Effector memory CD8-positive, alpha-beta T cell (primary cell): ENCODE measurements at regions not wholly inside any gene's neighbourhood (a gene's known extent, or its start where the extent isn't known, plus 50 kb on each side); places are given as distances from the start of the nearest gene placed in this dataset.

Experiments used
- ATAC-seq: fragments of 150-1000 bp; cut with Tn5 transposase; replicated peaks from 2 replicates; pipeline ENCODE4 v1.10.0; 2021; ENCODE audit warnings: mild to moderate bottlenecking, moderate library complexity
- DNase-seq, 3 experiments: peaks; one replicate each; pipeline ENCODE4 v3.0.0; 2021
- H3K27ac Mint-ChIP-seq, 2 donors: one replicate each; pipeline ENCODE4 v1.8.0; 2022; ENCODE audit warnings: mild to moderate bottlenecking in 2 of 2, mixed read lengths in 2 of 2, moderate library complexity in 2 of 2
- H3K27me3 Mint-ChIP-seq, 2 donors: one replicate each; pipeline ENCODE4 v1.8.0; 2022; ENCODE audit warnings: mixed read lengths in 2 of 2
- H3K36me3 Mint-ChIP-seq: one replicate; pipeline ENCODE4 v1.8.0; 2022; ENCODE audit warnings: mild to moderate bottlenecking, moderate library complexity, mixed read lengths; ENCODE audit not compliant: insufficient read depth
- H3K4me1 Mint-ChIP-seq, 2 donors: one replicate each; pipeline ENCODE4 v1.8.0; 2022; ENCODE audit warnings: low read depth in 2 of 2, mixed read lengths in 2 of 2
- H3K4me3 Mint-ChIP-seq, 2 donors: one replicate each; pipeline ENCODE4 v1.8.0; 2022; ENCODE audit warnings: mild to moderate bottlenecking in 2 of 2, mixed read lengths in 2 of 2, moderate library complexity in 2 of 2
- H3K9me3 Mint-ChIP-seq, 2 donors: one replicate each; pipeline ENCODE4 v1.8.0; 2022; ENCODE audit warnings: mixed read lengths in 2 of 2

GRCh38 chr2:157055660-157056199, 201.8 kb upstream of the GALNT5 start:
- H3K9me3 Mint-ChIP-seq, result no peaks in the 10 kb centered on the region
- no peak for DNase-seq
- no peaks in the 10 kb centered on the region for H3K4me1 Mint-ChIP-seq
- H3K27ac Mint-ChIP-seq, result no peak overlapping the region
- no peaks in the 10 kb centered on the region for H3K36me3 Mint-ChIP-seq
- ATAC-seq, result no peak
- no peak overlapping the region for H3K4me3 Mint-ChIP-seq
- no peaks in the 10 kb centered on the region for H3K27me3 Mint-ChIP-seq

GRCh38 chr2:157056200-157056676, 201.3 kb upstream of the GALNT5 start:
- no peak for ATAC-seq
- no peak overlapping the region for H3K27ac Mint-ChIP-seq
- no peak overlapping the region for H3K4me3 Mint-ChIP-seq
- DNase-seq, result no peak
- H3K9me3 Mint-ChIP-seq, result no peaks in the 10 kb centered on the region
- no peaks in the 10 kb centered on the region for H3K36me3 Mint-ChIP-seq
- H3K27me3 Mint-ChIP-seq, result no peaks in the 10 kb centered on the region
- H3K4me1 Mint-ChIP-seq, result no peaks in the 10 kb centered on the region

DNA sequence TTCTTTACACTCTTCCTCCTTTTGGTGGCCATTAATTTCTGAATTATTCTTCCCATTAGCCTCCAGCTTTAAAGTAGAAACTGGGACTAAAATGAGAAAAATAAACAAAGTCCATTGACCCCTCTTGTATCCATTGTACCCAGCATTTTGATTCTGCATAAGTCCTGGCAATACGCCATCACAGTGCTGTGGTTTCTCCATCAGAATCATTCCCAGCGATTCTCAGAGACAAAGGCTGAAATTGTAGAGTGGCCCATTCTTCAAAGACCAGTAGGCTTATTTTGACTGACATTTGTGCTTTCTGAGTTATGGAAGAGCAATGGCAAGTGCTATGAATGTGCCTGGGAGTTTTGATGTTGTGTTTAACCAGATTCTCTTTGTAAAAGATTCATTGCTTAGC, 199.3 kb upstream of the GALNT5 start:
- Mint-ChIP-seq H3K27me3 (no peaks in the 10 kb centered on the region), H3K27ac (no peak overlapping the region), H3K4me1 (no peaks in the 10 kb centered on the region), H3K4me3 (no peak overlapping the region), H3K36me3 (no peaks in the 10 kb centered on the region), H3K9me3 (no peaks in the 10 kb centered on the region)
- ATAC-seq (no peak), DNase-seq (no peak)

- no peak for DNase-seq
- no peak for ATAC-seq
- Mint-ChIP-seq H3K4me1 (no peaks in the 10 kb centered on the region), H3K36me3 (no peaks in the 10 kb centered on the region), H3K27ac (no peak overlapping the region), H3K9me3 (no peaks in the 10 kb centered on the region), H3K4me3 (no peak overlapping the region), H3K27me3 (no peaks in the 10 kb centered on the region)
Measured at GRCh38 chr2:157059036-157059435, 198.5 kb upstream of the GALNT5 start.

- no peaks in the 10 kb centered on the region for H3K4me1 Mint-ChIP-seq
- no peak overlapping the region for H3K4me3 Mint-ChIP-seq
- no peaks in the 10 kb centered on the region for H3K27me3 Mint-ChIP-seq
Measured at GRCh38 chr2:157061799-157062198, 195.7 kb upstream of the GALNT5 start.

GRCh38 chr2:157067562-157067961, 189.9 kb upstream of the GALNT5 start:
- ATAC-seq (no peak), DNase-seq (no peak)
- Mint-ChIP-seq H3K27me3 (no peaks in the 10 kb centered on the region), H3K4me1 (no peaks in the 10 kb centered on the region), H3K4me3 (no peak overlapping the region), H3K36me3 (no peaks in the 10 kb centered on the region), H3K27ac (no peak overlapping the region), H3K9me3 (peaks cover 4 to 6% of the 10 kb centered on the region in 2 donors)

More at GRCh38 chr2:157061799-157062198, 195.7 kb upstream of the GALNT5 start:
- Mint-ChIP-seq H3K9me3 (no peaks in the 10 kb centered on the region), H3K27ac (no peak overlapping the region), H3K36me3 (no peaks in the 10 kb centered on the region)
- ATAC-seq (no peak), DNase-seq (no peak)

- no peaks in the 10 kb centered on the region for H3K4me1 Mint-ChIP-seq
- DNase-seq, result no peak
- peaks cover 4 to 6% of the 10 kb centered on the region in 2 donors for H3K9me3 Mint-ChIP-seq
- no peaks in the 10 kb centered on the region for H3K36me3 Mint-ChIP-seq
- H3K4me3 Mint-ChIP-seq, result no peak overlapping the region
- no peaks in the 10 kb centered on the region for H3K27me3 Mint-ChIP-seq
- no peak for ATAC-seq
- H3K27ac Mint-ChIP-seq, result no peak overlapping the region
Measured at GRCh38 chr2:157068237-157068636, 189.3 kb upstream of the GALNT5 start.

DNA sequence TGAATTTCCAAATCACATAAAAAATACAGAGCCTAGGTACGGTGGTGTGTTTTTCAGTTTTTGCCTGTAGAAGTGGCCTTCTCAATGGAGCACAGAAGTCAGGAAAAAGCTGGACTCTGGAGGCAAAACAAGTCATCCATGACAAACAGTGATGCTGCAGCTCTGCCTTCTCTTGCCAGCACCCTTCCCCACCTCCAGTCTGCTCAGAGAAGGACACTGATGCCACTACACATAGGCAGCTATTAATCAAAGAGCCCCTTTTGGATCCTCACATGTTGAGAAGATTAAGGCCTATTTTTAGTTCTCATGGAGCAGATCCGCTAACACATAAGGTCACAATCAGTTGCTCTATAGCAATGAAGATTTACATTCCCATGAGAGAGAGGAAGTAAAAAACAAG, 181.6 kb upstream of the GALNT5 start:
- ATAC-seq (no peak), DNase-seq (no peak)
- H3K27ac Mint-ChIP-seq, result no peak overlapping the region
- H3K27me3 Mint-ChIP-seq, result no peaks in the 10 kb centered on the region
- H3K4me1 Mint-ChIP-seq, result no peaks in the 10 kb centered on the region
- H3K4me3 Mint-ChIP-seq, result no peak overlapping the region
- H3K9me3 Mint-ChIP-seq, result peaks cover 0 to 1% of the 10 kb centered on the region in 2 donors
- no peaks in the 10 kb centered on the region for H3K36me3 Mint-ChIP-seq

DNA sequence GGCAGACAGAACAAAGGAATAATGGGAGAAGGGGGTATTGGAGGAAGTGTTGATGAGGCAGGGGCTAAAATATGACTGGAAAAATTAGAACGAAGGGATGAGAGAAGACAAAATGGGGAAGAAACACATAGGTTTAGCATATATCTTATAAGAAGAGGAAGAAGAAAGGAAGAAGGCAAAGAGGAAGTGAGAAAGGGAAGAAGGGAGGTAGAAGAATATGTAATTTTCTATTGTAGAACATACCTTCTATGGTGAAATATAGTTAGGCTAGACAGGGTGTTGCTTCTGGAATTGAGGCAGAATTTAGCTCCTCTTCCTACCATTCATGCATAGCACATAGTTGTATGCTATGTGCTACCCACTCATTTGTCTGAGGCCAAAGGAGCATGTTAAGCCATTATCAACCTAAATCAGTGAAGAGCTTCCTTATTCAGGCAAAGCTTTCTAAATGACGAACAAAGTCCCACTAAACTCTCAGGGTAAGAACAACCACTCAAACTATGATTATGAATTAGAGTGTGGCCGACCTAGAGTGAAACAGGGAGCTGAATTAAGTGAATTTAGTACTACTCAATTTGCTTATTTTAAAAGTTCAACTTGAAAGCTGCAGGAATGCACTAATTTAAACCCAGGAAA, 180.9 kb upstream of the GALNT5 start:
- Mint-ChIP-seq H3K9me3 (peaks cover 0 to 1% of the 10 kb centered on the region in 2 donors), H3K27ac (no peak overlapping the region), H3K36me3 (no peaks in the 10 kb centered on the region), H3K27me3 (no peaks in the 10 kb centered on the region), H3K4me1 (no peaks in the 10 kb centered on the region), H3K4me3 (no peak overlapping the region)
- ATAC-seq (no peak), DNase-seq (no peak)

- ATAC-seq, result no peak
- peaks cover 0 to 1% of the 10 kb centered on the region in 2 donors for H3K9me3 Mint-ChIP-seq
- H3K27ac Mint-ChIP-seq, result no peak overlapping the region
- no peak for DNase-seq
- no peak overlapping the region for H3K4me3 Mint-ChIP-seq
- H3K27me3 Mint-ChIP-seq, result no peaks in the 10 kb centered on the region
- H3K36me3 Mint-ChIP-seq, result no peaks in the 10 kb centered on the region
- no peaks in the 10 kb centered on the region for H3K4me1 Mint-ChIP-seq
Measured at GRCh38 chr2:157077753-157078350, 179.7 kb upstream of the GALNT5 start.

DNA sequence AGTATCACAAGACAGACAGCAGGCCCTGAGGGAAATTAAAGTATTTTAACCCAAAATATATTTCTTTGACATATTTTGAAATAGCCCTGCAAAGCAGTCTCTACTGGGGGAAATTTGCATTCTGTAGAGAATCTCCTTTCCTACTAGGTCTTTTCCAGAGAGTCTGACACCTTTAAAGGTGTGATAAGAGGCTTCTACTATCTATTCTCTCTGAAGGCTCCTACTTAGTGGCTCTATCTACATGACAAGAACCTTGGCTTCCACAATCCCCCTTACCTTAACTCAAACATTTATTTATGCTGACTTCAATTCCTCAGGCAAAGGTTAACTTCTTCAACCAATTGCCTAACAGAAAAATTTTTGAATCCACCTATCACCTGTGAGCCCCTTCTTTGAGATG, 174.6 kb upstream of the GALNT5 start:
- DNase-seq, result no peak
- H3K4me1 Mint-ChIP-seq, result no peaks in the 10 kb centered on the region
- H3K9me3 Mint-ChIP-seq, result no peaks in the 10 kb centered on the region
- no peak for ATAC-seq
- no peaks in the 10 kb centered on the region for H3K27me3 Mint-ChIP-seq
- no peak overlapping the region for H3K4me3 Mint-ChIP-seq
- H3K36me3 Mint-ChIP-seq, result no peaks in the 10 kb centered on the region
- H3K27ac Mint-ChIP-seq, result no peak overlapping the region

DNA sequence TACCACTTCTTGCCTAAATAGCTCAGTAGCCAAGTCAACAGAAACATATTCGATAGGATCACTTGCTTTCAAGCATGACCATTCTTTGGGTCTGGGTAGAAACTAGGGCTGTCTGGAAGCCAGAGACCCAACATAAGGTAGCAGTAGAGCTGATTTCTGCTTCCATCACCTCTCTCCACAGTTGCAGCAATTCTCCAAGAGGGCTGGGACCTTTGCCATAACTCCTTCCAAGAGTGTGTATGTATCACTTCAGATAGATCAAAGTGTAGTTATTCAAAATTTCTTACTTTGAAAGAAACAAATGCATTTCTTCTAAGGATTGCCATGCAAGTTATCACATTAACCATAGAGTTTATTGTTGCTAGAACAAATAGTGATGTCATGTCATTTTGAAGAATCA, 172.0 kb upstream of the GALNT5 start:
- Mint-ChIP-seq H3K9me3 (no peaks in the 10 kb centered on the region), H3K27ac (no peak overlapping the region), H3K4me3 (no peak overlapping the region), H3K36me3 (no peaks in the 10 kb centered on the region), H3K4me1 (no peaks in the 10 kb centered on the region), H3K27me3 (no peaks in the 10 kb centered on the region)
- ATAC-seq, result no peak
- DNase-seq, result no peak

DNA sequence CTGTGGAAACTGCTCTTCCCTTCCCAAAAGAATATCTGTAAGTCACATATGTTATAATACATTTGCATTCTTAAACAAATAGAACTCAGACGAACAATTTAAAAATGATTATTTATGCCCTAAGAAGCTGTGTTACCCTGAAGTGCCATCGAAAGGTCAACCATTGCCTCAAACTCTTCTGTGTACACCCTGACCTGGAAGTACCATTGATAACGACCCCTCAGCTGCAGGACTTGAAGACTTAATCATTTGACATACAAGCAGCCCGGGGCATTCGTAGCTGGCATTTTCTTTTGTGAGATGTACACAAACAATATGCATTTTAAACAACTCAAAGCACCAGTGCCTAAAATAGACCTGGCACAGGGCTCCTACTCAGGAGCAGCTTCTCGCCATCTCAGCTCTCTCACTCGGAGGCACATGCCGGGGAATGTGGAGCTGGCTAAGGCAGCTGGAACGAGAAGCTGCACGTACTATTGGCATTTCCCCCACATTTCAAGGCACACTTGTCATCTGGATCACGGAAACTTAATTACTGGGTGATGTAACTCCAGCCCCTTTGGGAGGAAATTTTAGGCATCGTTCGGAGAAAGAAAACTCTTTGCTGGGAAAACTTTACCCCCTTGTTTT, 170.0 kb upstream of the GALNT5 start:
- no peak overlapping the region for H3K27ac Mint-ChIP-seq
- H3K36me3 Mint-ChIP-seq, result no peaks in the 10 kb centered on the region
- H3K4me3 Mint-ChIP-seq, result no peak overlapping the region
- H3K4me1 Mint-ChIP-seq, result no peaks in the 10 kb centered on the region
- DNase-seq, result no peak
- ATAC-seq, result no peak
- H3K27me3 Mint-ChIP-seq, result no peaks in the 10 kb centered on the region
- no peaks in the 10 kb centered on the region for H3K9me3 Mint-ChIP-seq

DNA sequence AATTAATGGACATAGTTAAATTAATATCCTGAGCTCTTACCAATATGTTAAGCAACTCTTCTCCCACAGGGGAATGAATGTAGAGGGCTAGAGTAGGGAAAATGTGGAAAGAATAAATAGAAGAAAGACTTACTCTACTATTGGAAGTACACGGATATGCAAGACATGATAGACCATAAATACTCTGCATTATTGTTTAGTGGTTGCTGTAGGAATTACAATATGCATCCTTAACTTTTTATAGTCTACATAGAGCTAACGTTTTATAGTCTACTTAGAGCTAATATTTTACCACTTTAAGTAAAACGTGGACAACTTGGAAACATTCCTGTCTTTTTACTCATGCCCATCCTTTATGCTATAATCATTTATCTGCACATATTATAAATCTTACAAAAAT, 163.8 kb upstream of the GALNT5 start:
- Mint-ChIP-seq H3K4me3 (no peak overlapping the region), H3K36me3 (no peaks in the 10 kb centered on the region), H3K9me3 (peaks cover 0 to 2% of the 10 kb centered on the region in 2 donors), H3K27ac (no peak overlapping the region), H3K4me1 (no peaks in the 10 kb centered on the region), H3K27me3 (no peaks in the 10 kb centered on the region)
- DNase-seq (no peak), ATAC-seq (no peak)
